Thyroid gland (tissue), 4 donors: ENCODE measurements at regions not wholly inside any gene's neighbourhood (a gene's known extent, or its start where the extent isn't known, plus 50 kb on each side); places are given as distances from the start of the nearest gene placed in this dataset.

Experiments
- POLR2A ChIP-seq, 2 donors: fragments of 450-650 bp; IDR thresholded peaks; one replicate each; pipeline ENCODE4 v1.6.1; 2017; ENCODE audit warnings: antibody characterized with exemption in 2 of 2, mild to moderate bottlenecking in 2 of 2, moderate library complexity in 1 of 2
- TF ChIP-seq, protein P1 (sequence below), 6 experiments: fragments of 200-600 bp in 3 of 6; fragments of 450-650 bp in 3 of 6; sonication (generic) in 3 of 6; IDR thresholded peaks; one replicate each; pipeline ENCODE4 v1.5.1; 2016 to 2019; ENCODE audit warnings: antibody characterized with exemption in 6 of 6, mild to moderate bottlenecking in 2 of 6, inconsistent platforms in 1 of 6, moderate library complexity in 1 of 6

DNA sequence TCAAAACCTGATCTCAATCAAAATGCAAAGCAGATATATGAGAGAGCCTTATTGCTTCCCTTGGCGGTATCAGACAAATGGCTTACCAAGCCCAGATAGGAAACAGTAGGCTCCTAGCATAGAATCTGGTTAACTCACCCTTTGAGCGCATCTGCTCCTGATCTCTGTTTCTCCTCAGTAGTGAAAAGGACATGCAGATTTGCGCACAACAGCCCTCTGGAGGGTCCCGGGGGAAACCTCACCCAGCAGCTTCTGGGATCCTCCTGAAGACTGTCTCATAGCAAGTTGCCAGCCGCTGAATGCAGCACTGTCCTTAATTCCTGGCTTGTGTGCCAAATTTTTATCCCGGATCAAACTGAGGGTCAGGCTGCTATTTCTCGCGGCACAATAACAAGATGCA is 192.2 kb downstream of the FASLG start:
- TF ChIP-seq, protein P1, sequence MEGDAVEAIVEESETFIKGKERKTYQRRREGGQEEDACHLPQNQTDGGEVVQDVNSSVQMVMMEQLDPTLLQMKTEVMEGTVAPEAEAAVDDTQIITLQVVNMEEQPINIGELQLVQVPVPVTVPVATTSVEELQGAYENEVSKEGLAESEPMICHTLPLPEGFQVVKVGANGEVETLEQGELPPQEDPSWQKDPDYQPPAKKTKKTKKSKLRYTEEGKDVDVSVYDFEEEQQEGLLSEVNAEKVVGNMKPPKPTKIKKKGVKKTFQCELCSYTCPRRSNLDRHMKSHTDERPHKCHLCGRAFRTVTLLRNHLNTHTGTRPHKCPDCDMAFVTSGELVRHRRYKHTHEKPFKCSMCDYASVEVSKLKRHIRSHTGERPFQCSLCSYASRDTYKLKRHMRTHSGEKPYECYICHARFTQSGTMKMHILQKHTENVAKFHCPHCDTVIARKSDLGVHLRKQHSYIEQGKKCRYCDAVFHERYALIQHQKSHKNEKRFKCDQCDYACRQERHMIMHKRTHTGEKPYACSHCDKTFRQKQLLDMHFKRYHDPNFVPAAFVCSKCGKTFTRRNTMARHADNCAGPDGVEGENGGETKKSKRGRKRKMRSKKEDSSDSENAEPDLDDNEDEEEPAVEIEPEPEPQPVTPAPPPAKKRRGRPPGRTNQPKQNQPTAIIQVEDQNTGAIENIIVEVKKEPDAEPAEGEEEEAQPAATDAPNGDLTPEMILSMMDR (IDR thresholded peaks at IDR 0.05): no peak
- TF ChIP-seq POLR2A (IDR thresholded peaks at IDR 0.05): no peak
